Brain microvascular endothelial cell (primary cell): ENCODE measurements at regions not wholly inside any gene's neighbourhood (a gene's known extent, or its start where the extent isn't known, plus 50 kb on each side); places are given as distances from the start of the nearest gene placed in this dataset.
"Not testable (repeated sequence)": the region's sequence is repeated elsewhere in the genome, so short reads cannot be mapped to it uniquely, and the experiment has no call there.

ENCODE experiments used
- DNase-seq: peaks from one replicate; pipeline ENCODE4 v3.0.0-alpha.2; 2020
- H3K27ac ChIP-seq: fragments of 250-450 bp; sonication (Bioruptor Pico); 2 replicates; pipeline ENCODE4 v1.5.1; 2020; ENCODE audit warnings: mild to moderate bottlenecking, moderate library complexity
- H3K27me3 ChIP-seq: fragments of 250-450 bp; sonication (Bioruptor Pico); replicated peaks from 2 replicates; pipeline ENCODE4 v1.5.1; 2020; ENCODE audit warnings: mild to moderate bottlenecking
- H3K36me3 ChIP-seq: fragments of 250-450 bp; sonication (Bioruptor Pico); replicated peaks from 2 replicates; pipeline ENCODE4 v1.5.1; 2020; ENCODE audit warnings: mild to moderate bottlenecking
- H3K4me3 ChIP-seq: 2 replicates; pipeline ENCODE4 v1.5.1; 2011; ENCODE audit warnings: low read depth, mild to moderate bottlenecking, control low read depth, low read length, moderate library complexity
- CTCF ChIP-seq: IDR thresholded peaks from 2 replicates; pipeline ENCODE4 v1.5.1; 2011; ENCODE audit warnings: low read depth, mild to moderate bottlenecking, moderate library complexity, low read length, control low read depth, inconsistent platforms; ENCODE audit errors: missing control alignments
- in situ Hi-C: cut with HindIII; loops from 2 replicates; pipeline ENCODE4 v1.10.0; 2017; ENCODE audit warnings: low sequenced_read_pairs, low pct_ligation_motif_present

GRCh38 chr14:27836386-27836785 is 930.2 kb upstream of the FOXG1 start:
- DNase-seq = no peak
- in situ Hi-C loops = no loop called here
- no peak for TF ChIP-seq CTCF

DNA sequence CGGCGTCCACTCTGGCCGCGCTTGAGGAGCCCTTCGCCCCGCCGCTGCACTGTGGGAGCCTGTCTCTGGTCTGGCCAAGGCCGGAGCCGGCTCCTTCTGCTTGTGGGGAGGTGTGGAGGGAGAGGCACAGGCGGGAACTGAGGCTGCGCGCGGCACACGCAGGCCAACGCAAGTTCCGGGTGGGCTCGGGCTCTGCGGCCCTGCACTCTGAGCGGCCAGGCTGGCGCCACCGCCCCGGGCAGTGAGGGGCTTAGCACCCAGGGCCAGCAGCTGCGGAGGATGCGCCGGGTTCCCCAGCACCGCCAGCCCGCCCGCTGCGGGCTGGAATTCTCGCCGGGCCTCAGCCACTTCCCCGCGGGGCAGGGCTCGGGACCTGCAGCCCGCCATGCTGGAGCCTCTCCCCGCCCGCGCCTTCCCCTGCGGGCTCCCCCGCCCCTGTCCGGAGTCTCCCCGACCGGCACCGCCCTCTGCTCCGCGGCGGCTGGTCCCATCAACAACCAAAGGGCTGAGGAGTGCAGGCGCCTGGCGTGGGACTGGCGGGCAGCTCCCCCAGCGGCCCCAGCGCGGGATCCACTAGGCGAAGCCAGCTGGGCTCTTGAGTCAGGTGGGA is 921.2 kb upstream of the FOXG1 start:
- in situ Hi-C loops = no loop called here
- no peak for TF ChIP-seq CTCF
- H3K36me3 ChIP-seq = no peaks in the 10 kb centered on the region
- no peak overlapping the region for H3K4me3 ChIP-seq
- no peaks in the 10 kb centered on the region for H3K27me3 ChIP-seq
- H3K27ac ChIP-seq = no peak overlapping the region
- no peak for DNase-seq

More at GRCh38 chr14:27836386-27836785, 930.2 kb upstream of the FOXG1 start:
- Histone ChIP-seq H3K36me3 (no peaks in the 10 kb centered on the region), H3K27me3 (no peaks in the 10 kb centered on the region), H3K27ac (no peak overlapping the region), H3K4me3 (no peak overlapping the region)

DNA sequence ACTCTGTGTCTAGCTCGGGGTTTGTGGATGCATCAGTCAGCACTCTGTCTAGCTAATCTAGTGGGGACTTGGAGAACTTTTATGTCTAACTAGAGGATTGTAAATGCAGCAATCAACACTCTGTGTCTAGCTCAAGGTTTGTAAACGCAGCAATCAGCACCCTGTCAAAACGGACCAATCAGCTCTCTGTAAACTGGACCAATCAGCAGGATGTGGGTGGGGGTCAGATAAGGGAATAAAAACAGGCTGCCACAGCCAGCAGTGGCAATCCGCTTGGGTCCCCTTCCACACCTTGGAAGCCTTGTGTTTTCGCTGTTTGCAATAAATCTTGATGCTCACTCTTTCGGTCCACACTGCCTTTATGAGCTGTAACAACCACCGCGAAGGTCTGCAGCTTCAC is 920.7 kb upstream of the FOXG1 start:
- no peak overlapping the region for H3K4me3 ChIP-seq
- DNase-seq = no peak
- no peak for TF ChIP-seq CTCF
- in situ Hi-C loops = no loop called here
- H3K27ac ChIP-seq = no peak overlapping the region
- H3K27me3 ChIP-seq = no peaks in the 10 kb centered on the region
- no peaks in the 10 kb centered on the region for H3K36me3 ChIP-seq

- H3K27ac ChIP-seq, H3K36me3 ChIP-seq, H3K27me3 ChIP-seq, in situ Hi-C loops, DNase-seq, H3K4me3 ChIP-seq: not testable (repeated sequence)
These were observed 919.1 kb upstream of the FOXG1 start for GRCh38 chr14:27847480-27847879.

GRCh38 chr14:27849193-27849592 is 917.4 kb upstream of the FOXG1 start:
- H3K36me3 ChIP-seq, DNase-seq, H3K27me3 ChIP-seq, H3K4me3 ChIP-seq, in situ Hi-C loops, H3K27ac ChIP-seq: not testable (repeated sequence)

GRCh38 chr14:27862684-27863083 is 903.9 kb upstream of the FOXG1 start:
- no peak overlapping the region for H3K27ac ChIP-seq
- H3K4me3 ChIP-seq = no peak overlapping the region
- H3K27me3 ChIP-seq = no peaks in the 10 kb centered on the region
- no peak for DNase-seq
- H3K36me3 ChIP-seq = no peaks in the 10 kb centered on the region
- TF ChIP-seq CTCF = no peak
- in situ Hi-C loops = no loop called here

DNA sequence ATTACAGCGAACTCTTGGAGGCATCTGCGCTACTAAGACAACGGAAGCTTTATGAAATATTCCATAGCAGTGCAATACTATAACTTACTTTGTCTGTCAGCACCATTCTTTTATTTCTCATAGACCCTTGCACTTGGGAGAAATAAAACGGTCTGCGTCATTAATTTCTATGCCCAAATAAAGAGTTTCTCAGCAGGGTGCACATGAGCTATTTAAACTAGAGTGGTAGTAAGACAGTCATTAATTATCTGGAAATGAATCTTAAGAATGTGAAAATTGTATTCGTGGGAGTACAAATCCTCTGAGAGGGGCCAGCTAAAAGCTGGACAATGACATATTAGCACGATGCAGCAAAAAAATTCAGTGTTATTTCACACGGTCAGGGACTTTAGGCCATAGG is 903.4 kb upstream of the FOXG1 start:
- H3K36me3 ChIP-seq = no peaks in the 10 kb centered on the region
- H3K27me3 ChIP-seq = no peaks in the 10 kb centered on the region
- no peak for TF ChIP-seq CTCF
- H3K4me3 ChIP-seq = no peak overlapping the region
- no peak overlapping the region for H3K27ac ChIP-seq
- no peak for DNase-seq
- in situ Hi-C loops = no loop called here
